ENCODE measurements at regions not wholly inside any gene's neighbourhood (a gene's known extent, or its start where the extent isn't known, plus 50 kb on each side); places are given as distances from the start of the nearest gene placed in this dataset.

DNA sequence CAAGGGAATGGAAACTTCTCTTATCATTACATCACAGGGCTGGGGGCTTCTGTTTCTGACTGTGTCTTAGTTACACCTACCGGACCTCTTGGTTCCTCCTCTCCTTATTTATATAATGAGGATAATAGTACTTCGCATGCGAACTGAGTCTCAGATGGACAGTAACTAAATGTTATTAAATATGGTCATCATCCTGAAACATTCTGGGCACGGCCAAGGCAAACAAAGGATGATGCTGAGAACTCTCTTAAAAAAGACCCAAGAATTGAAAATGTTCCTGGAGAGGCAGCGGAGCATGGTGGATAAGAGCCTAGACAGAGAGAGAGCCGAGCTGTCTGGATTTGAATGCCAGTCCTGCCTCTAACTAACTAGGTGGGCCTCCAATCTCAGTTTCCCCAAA, 119.8 kb upstream of the SASH1 start:
- Mint-ChIP-seq H3K27ac (no peak overlapping the region), H3K9me3 (no peaks in the 10 kb centered on the region), H3K4me1 (ENCODE audit: low read depth) (no peaks in the 10 kb centered on the region), H3K4me3 (no peak overlapping the region), H3K36me3 (ENCODE audit: low read depth) (no peaks in the 10 kb centered on the region), H3K27me3 (peaks cover 60% of the 10 kb centered on the region)
- DNase-seq, result no peak

DNA sequence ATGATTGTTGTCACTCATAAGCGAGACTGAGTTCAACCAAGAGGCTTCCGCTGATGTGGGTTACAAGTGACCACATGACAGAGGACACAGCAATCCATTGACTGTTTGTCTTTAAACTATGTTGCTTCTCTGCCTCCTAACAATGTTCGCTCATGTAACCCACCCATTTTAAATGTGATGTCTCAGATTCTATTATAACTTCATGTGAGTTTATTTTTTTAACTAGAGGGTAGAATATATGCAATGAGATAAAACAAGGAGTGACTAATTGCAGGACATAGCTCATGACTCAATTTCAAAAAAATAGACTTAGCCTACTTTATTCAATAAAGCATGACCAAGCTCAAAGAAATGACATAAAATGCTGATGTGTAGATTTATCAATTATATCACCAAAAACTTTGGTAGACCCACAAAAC, 119.2 kb upstream of the SASH1 start:
- DNase-seq, result no peak
- no peaks in the 10 kb centered on the region for H3K36me3 Mint-ChIP-seq (ENCODE audit: low read depth)
- H3K9me3 Mint-ChIP-seq, result no peaks in the 10 kb centered on the region
- H3K4me1 Mint-ChIP-seq (ENCODE audit: low read depth), result no peaks in the 10 kb centered on the region
- no peak overlapping the region for H3K27ac Mint-ChIP-seq
- peaks cover 57% of the 10 kb centered on the region for H3K27me3 Mint-ChIP-seq
- no peak overlapping the region for H3K4me3 Mint-ChIP-seq

DNA sequence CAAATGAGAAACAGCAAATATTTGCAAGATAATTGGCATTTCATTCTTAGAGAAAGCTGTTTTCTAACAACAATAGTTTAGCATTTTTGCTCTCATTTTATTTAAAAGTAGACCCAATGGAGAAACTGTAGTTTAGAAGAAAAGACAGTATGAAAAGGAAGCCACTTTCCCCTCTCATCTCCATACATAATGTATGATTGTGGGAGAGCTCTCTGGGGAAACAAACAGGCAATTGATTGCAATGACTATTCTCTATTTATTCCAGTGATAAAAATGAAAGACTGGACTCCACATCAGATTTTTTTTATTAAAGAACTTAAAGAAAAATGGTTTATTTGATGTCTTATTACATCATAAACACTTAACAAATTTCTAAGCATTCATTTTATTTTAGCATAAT, 116.8 kb upstream of the SASH1 start:
- Mint-ChIP-seq H3K4me1 (ENCODE audit: low read depth) (no peaks in the 10 kb centered on the region), H3K9me3 (no peaks in the 10 kb centered on the region), H3K36me3 (ENCODE audit: low read depth) (no peaks in the 10 kb centered on the region), H3K4me3 (no peak overlapping the region), H3K27ac (no peak overlapping the region), H3K27me3 (peaks cover 41% of the 10 kb centered on the region)
- no peak for DNase-seq

DNA sequence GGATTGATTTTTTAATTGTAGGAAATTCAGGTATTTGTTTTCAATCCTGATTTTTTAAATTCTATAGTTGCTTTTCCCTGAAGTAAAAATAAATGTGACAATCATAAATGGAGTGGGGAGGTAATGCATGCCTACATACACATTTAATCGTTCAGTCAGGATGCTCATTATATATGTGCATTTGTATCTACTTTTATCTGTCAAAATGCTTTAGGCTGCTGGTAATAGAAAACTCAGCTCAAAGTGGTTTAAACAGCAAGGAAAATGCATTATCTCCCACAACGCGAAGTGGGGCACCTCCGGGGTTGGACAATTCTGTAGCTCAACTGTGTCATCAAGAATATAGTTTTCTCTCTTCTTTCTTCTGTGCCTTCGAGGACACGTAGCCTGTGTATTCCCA, 116.4 kb upstream of the SASH1 start:
- no peaks in the 10 kb centered on the region for H3K9me3 Mint-ChIP-seq
- no peak for DNase-seq
- H3K27ac Mint-ChIP-seq, result no peak overlapping the region
- no peaks in the 10 kb centered on the region for H3K36me3 Mint-ChIP-seq (ENCODE audit: low read depth)
- no peaks in the 10 kb centered on the region for H3K4me1 Mint-ChIP-seq (ENCODE audit: low read depth)
- H3K4me3 Mint-ChIP-seq, result no peak overlapping the region
- peaks cover 41% of the 10 kb centered on the region for H3K27me3 Mint-ChIP-seq

DNA sequence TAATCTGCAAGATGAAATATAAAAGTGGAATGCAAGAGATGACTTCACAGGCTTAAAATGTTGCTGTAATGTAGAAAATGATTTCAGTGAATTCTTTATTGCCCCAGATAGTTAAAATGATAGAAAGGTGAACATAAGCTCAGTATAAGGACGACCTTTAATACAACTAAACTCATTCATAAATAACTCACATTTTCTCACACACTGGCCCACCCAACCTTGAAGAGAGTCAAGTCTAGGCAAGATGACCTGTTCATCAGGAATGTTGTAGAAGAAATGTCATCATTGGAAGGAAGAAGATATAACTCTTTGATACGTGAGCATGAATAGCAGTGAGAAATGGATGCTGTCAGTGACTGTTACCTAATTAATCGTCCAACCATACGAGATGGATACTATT, 111.1 kb upstream of the SASH1 start:
- Mint-ChIP-seq H3K27me3 (peaks cover 44% of the 10 kb centered on the region), H3K27ac (no peak overlapping the region), H3K9me3 (no peaks in the 10 kb centered on the region), H3K4me1 (ENCODE audit: low read depth) (no peaks in the 10 kb centered on the region), H3K4me3 (no peak overlapping the region), H3K36me3 (ENCODE audit: low read depth) (no peaks in the 10 kb centered on the region)
- DNase-seq, result no peak

DNA sequence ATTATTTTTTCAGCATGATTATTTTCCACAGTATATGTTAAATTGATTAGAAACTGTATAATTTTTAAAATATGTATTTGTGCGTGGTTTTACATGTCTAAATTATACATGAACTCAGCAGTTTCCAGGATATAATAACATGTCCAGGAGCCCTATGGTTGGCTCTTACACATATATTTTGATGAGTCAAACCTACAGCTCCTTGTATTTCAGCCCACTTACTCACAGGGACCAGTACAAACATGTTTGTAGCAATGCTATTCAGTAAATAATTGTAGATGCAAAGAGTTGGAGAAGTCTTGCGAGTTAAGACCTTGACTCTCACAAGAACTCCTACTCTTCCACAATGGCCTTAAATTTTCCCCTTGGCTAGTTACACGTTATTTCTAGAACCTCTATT, 107.2 kb upstream of the SASH1 start:
- H3K4me1 Mint-ChIP-seq (ENCODE audit: low read depth), result no peaks in the 10 kb centered on the region
- DNase-seq, result no peak
- H3K4me3 Mint-ChIP-seq, result no peak overlapping the region
- H3K27me3 Mint-ChIP-seq, result peaks cover 46% of the 10 kb centered on the region
- no peak overlapping the region for H3K27ac Mint-ChIP-seq
- no peaks in the 10 kb centered on the region for H3K36me3 Mint-ChIP-seq (ENCODE audit: low read depth)
- no peaks in the 10 kb centered on the region for H3K9me3 Mint-ChIP-seq

DNA sequence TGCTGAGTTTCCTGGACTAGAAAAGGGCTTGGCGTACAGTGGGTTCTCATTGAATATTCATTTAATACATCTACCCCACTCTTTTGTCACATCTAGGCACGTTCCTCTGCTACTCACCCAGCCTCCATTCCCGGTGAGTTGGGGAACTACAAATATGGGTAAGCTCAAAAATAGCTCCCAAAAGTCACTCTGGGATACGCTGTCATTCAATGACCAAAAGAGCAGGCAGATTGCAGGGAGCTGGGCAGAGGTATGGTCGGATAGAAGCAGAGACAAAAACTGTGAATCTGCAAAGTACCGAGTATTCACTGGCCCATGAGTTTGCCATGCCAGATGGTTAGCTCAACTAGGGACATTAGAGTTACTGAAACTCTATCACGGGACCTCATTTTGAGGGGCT, 103.9 kb upstream of the SASH1 start:
- no peak for DNase-seq
- H3K4me1 Mint-ChIP-seq (ENCODE audit: low read depth), result no peaks in the 10 kb centered on the region
- H3K27me3 Mint-ChIP-seq, result peaks cover 46% of the 10 kb centered on the region
- no peak overlapping the region for H3K4me3 Mint-ChIP-seq
- H3K9me3 Mint-ChIP-seq, result no peaks in the 10 kb centered on the region
- H3K27ac Mint-ChIP-seq, result no peak overlapping the region
- H3K36me3 Mint-ChIP-seq (ENCODE audit: low read depth), result no peaks in the 10 kb centered on the region

DNA sequence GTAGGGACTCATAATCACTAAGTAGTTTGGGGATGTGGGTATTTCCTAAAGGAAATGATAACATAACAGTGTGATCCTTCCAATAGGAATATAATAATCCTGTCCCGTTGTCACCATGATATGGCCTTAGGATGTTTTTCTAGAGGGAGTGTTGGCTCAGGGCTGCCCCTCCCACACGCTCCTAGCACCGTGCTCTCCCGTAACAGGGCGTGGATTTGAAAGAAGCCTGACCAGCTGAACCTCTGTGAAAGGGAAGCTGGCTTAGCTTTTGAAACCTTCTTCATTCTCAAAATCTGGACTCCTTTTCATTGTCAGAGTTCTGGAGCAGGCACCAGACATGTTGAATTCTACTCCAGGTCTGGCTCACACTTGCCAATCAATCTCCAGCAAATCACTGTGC, 103.4 kb upstream of the SASH1 start:
- Mint-ChIP-seq H3K4me1 (ENCODE audit: low read depth) (no peaks in the 10 kb centered on the region), H3K4me3 (no peak overlapping the region), H3K36me3 (ENCODE audit: low read depth) (no peaks in the 10 kb centered on the region), H3K9me3 (no peaks in the 10 kb centered on the region), H3K27ac (no peak overlapping the region), H3K27me3 (peaks cover 45% of the 10 kb centered on the region)
- DNase-seq, result no peak

DNA sequence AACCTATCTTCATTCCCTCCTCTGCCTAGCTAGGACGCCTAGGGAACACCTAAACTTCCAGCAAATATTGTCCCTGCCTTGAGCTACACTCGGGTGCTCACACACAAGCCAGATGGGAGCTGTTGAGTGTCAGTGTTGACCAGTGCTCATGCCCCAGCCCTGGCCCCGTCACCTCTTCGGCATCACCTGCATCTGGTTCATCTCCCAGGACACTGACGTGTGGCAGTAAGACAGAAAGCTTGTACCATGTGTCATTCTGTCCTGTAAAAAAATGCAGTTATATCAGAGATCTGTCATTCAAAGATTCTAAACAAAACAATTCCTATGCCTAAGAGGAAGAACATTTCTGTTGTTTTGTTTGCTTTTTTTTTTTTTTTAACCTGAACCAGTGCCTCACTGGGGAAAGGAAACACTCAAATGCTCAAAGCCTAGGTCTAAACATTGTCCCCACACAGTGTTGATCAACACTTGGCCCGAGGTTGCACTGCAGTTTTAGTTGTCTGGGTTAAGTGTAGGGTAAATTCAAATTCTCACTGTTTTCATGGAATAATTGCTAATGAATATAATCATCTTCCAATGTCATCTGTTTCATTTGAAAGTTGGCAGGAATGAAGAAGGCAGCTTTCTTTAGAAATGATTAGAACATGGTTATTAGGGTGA, 102.7 kb upstream of the SASH1 start:
- H3K9me3 Mint-ChIP-seq, result no peaks in the 10 kb centered on the region
- no peak overlapping the region for H3K27ac Mint-ChIP-seq
- H3K4me3 Mint-ChIP-seq, result no peak overlapping the region
- no peaks in the 10 kb centered on the region for H3K36me3 Mint-ChIP-seq (ENCODE audit: low read depth)
- no peaks in the 10 kb centered on the region for H3K4me1 Mint-ChIP-seq (ENCODE audit: low read depth)
- no peak for DNase-seq
- H3K27me3 Mint-ChIP-seq, result peaks cover 44% of the 10 kb centered on the region

DNA sequence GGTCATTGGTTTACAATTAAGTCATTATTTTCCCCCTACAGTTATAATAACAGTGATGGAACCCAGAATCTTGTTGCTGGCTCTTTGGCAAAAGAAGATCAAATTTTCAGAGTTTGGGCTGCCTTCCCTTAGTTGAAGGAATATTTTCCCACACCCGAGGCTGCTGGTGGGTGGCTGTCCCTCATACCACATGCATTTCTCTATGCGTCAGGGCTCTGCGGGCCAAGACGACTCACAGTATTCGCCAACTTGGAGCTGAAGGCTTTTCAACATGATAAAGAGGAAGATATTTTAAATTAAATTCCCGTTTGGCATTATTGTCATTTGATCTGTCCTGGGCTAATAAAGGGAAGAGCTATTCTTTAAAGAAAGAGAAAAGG, 102.2 kb upstream of the SASH1 start:
- Mint-ChIP-seq H3K4me1 (ENCODE audit: low read depth) (no peaks in the 10 kb centered on the region), H3K27me3 (peaks cover 49% of the 10 kb centered on the region), H3K36me3 (ENCODE audit: low read depth) (no peaks in the 10 kb centered on the region), H3K9me3 (no peaks in the 10 kb centered on the region), H3K27ac (no peak overlapping the region), H3K4me3 (no peak overlapping the region)
- DNase-seq, result no peak

DNA sequence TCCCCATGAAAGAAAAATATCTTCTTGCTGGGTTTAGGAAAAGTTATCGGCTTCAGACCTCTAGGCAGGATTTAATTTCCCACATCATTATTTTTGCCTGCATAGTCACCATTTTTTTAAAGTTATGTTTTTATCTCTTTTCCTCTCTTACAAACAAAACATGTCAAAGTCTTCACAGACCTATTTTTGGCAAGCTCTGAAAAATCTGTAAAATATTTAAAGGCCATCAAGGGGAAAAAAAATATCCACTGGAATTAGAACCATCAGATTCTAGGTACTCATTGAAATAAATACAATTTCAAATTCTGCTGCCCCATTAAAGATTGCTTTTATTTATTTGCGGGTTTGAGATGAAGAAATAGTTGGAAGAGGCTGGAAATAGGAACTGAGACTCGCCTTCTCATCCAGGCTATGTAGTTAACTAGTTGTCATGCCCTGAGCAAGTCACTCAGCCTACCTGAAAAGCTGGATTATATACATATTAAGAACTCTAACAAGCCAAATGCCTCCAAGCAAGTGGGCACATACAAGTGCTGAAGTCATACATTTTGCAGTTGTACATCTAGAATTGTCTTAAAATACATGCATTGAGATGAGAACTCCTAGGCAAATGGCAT, 101.7 kb upstream of the SASH1 start:
- Mint-ChIP-seq H3K9me3 (no peaks in the 10 kb centered on the region), H3K4me3 (no peak overlapping the region), H3K27ac (no peak overlapping the region), H3K36me3 (ENCODE audit: low read depth) (no peaks in the 10 kb centered on the region), H3K4me1 (ENCODE audit: low read depth) (no peaks in the 10 kb centered on the region), H3K27me3 (peaks cover 44% of the 10 kb centered on the region)
- no peak for DNase-seq

DNA sequence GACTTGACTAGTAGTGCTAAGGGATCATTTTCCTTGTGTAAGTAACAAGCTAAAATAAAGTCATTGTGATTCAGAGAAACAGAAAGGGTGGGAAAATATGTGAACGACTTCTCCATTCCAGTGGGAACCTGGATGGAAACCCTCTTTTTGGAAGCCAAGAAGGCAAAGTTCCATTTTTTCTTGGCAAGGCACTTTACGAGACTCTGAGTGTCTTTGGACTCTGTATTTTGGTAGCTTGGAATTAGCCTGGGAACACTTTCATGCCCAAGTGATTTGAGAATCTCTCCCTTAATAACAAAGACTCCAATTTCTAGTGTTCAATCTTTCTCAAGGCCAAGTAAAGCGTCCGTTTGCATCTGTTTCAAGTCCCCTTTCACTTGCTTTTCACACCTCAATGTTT, 100.5 kb upstream of the SASH1 start:
- H3K27ac Mint-ChIP-seq, result no peak overlapping the region

DNA sequence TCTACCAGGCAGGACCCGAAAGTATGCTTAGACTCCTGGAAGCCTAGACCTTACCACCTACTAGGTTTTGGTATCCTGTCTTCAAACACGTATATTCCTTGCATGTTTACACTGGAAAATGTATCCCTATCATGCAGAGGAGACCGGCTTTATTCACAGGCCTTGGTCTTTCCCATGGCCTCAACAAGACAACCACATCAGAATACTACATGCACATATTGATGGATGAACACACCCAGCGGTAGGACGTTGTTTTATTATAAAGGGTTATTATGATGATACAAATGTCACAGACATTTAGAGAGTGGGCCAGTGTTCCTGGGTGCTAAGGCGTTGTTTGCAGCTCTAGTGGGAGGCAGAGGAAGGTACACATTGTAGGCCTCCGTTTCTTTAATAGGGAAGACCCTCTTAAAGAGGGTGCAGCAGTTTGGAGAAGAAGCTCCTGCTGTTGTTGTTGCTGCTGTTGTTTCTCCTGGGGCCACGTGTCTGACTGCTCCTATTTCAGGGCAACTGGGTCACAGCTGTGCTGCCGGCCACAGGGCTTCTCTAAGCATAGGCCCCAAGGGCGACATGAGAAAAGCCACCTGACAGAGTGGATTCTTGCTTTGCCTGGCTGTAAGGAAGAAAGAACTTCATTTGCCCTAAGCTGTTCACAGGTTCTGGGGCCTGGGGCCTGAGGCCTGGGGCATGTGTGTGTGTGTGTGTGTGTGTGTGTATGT, 98.3 kb upstream of the SASH1 start:
- Mint-ChIP-seq H3K4me3 (no peak overlapping the region), H3K27ac (no peak overlapping the region), H3K27me3 (peaks cover 49% of the 10 kb centered on the region), H3K4me1 (ENCODE audit: low read depth) (no peaks in the 10 kb centered on the region), H3K36me3 (ENCODE audit: low read depth) (no peaks in the 10 kb centered on the region), H3K9me3 (no peaks in the 10 kb centered on the region)
- no peak for DNase-seq

More for the DNA sequence above, 100.5 kb upstream of the SASH1 start:
- H3K9me3 Mint-ChIP-seq, result no peaks in the 10 kb centered on the region
- H3K27me3 Mint-ChIP-seq, result peaks cover 50% of the 10 kb centered on the region
- no peak for DNase-seq
- no peak overlapping the region for H3K4me3 Mint-ChIP-seq
- H3K36me3 Mint-ChIP-seq (ENCODE audit: low read depth), result no peaks in the 10 kb centered on the region
- H3K4me1 Mint-ChIP-seq (ENCODE audit: low read depth), result no peaks in the 10 kb centered on the region

DNA sequence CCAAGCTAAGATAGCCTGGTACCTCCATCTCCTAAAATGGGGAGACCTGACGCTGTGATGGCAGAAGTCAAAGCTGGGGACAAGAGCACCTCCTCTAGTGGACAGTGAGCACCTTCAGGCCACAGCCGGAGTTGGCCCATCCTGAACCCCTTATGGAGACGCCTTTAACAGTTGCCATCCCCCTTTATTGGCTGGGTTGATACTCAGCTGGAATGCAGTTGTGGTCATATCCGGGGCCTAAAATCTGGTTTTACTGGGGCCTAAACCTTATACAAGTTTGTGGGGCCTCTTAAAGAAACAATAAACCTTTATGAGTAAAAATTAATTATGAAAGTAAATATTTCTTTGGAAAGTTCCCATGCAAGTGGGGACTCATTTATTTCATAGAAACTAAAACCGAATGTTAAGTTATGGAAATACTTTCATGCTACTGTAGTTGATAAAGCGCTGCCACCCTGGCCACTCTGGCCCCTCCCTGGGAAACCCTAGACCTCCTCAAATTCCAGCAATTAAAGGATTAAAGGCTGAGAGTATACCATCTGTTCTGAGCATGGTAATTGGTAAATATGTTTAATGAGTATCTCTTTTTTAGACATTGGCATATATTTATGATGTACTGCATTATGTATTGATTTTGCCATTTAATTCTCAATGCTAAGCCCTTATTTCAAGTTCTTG, 95.1 kb upstream of the SASH1 start:
- Mint-ChIP-seq H3K9me3 (no peaks in the 10 kb centered on the region), H3K4me1 (ENCODE audit: low read depth) (no peaks in the 10 kb centered on the region), H3K4me3 (no peak overlapping the region), H3K27ac (no peak overlapping the region), H3K36me3 (ENCODE audit: low read depth) (no peaks in the 10 kb centered on the region), H3K27me3 (peaks cover 21% of the 10 kb centered on the region)
- DNase-seq, result no peak

DNA sequence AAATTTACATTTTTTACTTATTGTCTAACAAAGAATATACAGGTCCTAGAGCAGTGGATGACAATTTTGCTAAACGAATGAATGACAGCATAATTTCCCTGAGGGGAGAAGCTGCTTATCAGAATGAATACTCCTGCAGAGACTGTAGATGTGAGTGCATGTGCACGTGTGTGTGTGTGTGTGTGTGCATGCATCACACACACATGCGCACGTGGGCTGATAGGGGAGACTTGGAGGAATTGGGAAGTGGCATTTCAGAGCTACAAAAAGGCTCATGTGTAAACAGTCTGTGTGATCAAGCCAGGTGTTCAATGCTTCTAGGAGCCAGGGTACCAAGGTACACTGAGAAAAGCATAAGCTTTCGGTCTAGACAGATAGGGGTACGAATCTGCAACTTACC, 93.5 kb upstream of the SASH1 start:
- H3K4me1 Mint-ChIP-seq (ENCODE audit: low read depth), result no peaks in the 10 kb centered on the region
- no peak overlapping the region for H3K4me3 Mint-ChIP-seq
- H3K27me3 Mint-ChIP-seq, result peaks cover 20% of the 10 kb centered on the region
- H3K36me3 Mint-ChIP-seq (ENCODE audit: low read depth), result no peaks in the 10 kb centered on the region
- no peaks in the 10 kb centered on the region for H3K9me3 Mint-ChIP-seq
- H3K27ac Mint-ChIP-seq, result no peak overlapping the region
- DNase-seq, result no peak
